HG03571 (cell line): ENCODE measurements at regions not wholly inside any gene's neighbourhood (a gene's known extent, or its start where the extent isn't known, plus 50 kb on each side); places are given as distances from the start of the nearest gene placed in this dataset.

ENCODE experiments used
- ATAC-seq: cut with Tn5 transposase; IDR thresholded peaks from one replicate; pipeline ENCODE4 v1.9.1; 2021; ENCODE audit not compliant: unreplicated experiment

GRCh38 chr11:28708075-28708474 lies 599.9 kb downstream of the METTL15 start:
- no peak for ATAC-seq

- ATAC-seq = no peak
Measured at GRCh38 chr11:28704801-28705200, 596.6 kb downstream of the METTL15 start.

- ATAC-seq = no peak
Measured at GRCh38 chr11:28703371-28703770, 595.2 kb downstream of the METTL15 start.

GRCh38 chr11:28702871-28703270 lies 594.7 kb downstream of the METTL15 start:
- ATAC-seq = no peak

- ATAC-seq = no peak
Measured at GRCh38 chr11:28702450-28702790, 594.2 kb downstream of the METTL15 start.

GRCh38 chr11:28701760-28702449 lies 593.7 kb downstream of the METTL15 start:
- no peak for ATAC-seq

- no peak for ATAC-seq
Measured at GRCh38 chr11:28699701-28700100, 591.5 kb downstream of the METTL15 start.

GRCh38 chr11:28697920-28698827 lies 590.0 kb downstream of the METTL15 start:
- no peak for ATAC-seq

GRCh38 chr11:28696591-28696990 lies 588.4 kb downstream of the METTL15 start:
- ATAC-seq = no peak

- no peak for ATAC-seq
Measured at GRCh38 chr11:28690746-28691145, 582.6 kb downstream of the METTL15 start.

- no peak for ATAC-seq
Measured at GRCh38 chr11:28684011-28684586, 575.9 kb downstream of the METTL15 start.

GRCh38 chr11:28679795-28680468 lies 571.7 kb downstream of the METTL15 start:
- no peak for ATAC-seq

GRCh38 chr11:28677721-28678120 lies 569.5 kb downstream of the METTL15 start:
- no peak for ATAC-seq

- no peak for ATAC-seq
Measured at GRCh38 chr11:28675183-28675582, 567.0 kb downstream of the METTL15 start.

- no peak for ATAC-seq
Measured at GRCh38 chr11:28674433-28675103, 566.4 kb downstream of the METTL15 start.

- no peak for ATAC-seq
Measured at GRCh38 chr11:28673691-28674432, 565.7 kb downstream of the METTL15 start.

GRCh38 chr11:28671274-28671673 lies 563.1 kb downstream of the METTL15 start:
- no peak for ATAC-seq

GRCh38 chr11:28666632-28667031 lies 558.4 kb downstream of the METTL15 start:
- no peak for ATAC-seq

GRCh38 chr11:28659716-28660348 lies 551.6 kb downstream of the METTL15 start:
- ATAC-seq = no peak
